Fibroblast of lung (primary cell): ENCODE measurements at regions not wholly inside any gene's neighbourhood (a gene's known extent, or its start where the extent isn't known, plus 50 kb on each side); places are given as distances from the start of the nearest gene placed in this dataset.

Experiments used
- EZH2 ChIP-seq: IDR thresholded peaks from 2 replicates; pipeline ENCODE4 v1.5.1; 2012; ENCODE audit warnings: low read length, control low read depth, mild to moderate bottlenecking; ENCODE audit errors: missing control alignments
- TF ChIP-seq, protein P1 (sequence below), 2 donors: IDR thresholded peaks in 1 of 2; conservative IDR thresholded peaks in 1 of 2; 1 replicate in 1 of 2; 2 replicates in 1 of 2; pipeline ENCODE4 v1.5.1; 2011 to 2012; ENCODE audit warnings: low read length in 2 of 2, control low read depth in 1 of 2, inconsistent platforms in 1 of 2, low read depth in 1 of 2, mild to moderate bottlenecking in 1 of 2

DNA sequence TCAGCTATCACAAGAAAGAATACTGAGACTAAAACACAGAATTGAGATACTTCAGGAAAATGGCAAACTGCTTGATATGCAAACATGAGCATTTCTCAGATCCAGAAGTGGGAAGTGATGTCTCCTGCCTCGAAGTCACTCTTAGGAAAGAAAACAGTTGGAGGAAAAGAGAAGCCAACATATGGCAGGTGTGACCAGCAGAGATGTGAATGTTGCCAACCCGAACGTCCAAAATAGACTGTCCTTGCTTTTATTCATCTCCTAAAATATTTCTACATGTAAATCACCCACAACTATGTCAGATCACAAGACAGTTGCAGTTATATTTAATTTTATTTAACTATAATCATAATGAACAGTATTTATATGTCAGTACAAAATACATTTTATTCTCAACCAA, 687.6 kb downstream of the GALC start:
- TF ChIP-seq, protein P1, sequence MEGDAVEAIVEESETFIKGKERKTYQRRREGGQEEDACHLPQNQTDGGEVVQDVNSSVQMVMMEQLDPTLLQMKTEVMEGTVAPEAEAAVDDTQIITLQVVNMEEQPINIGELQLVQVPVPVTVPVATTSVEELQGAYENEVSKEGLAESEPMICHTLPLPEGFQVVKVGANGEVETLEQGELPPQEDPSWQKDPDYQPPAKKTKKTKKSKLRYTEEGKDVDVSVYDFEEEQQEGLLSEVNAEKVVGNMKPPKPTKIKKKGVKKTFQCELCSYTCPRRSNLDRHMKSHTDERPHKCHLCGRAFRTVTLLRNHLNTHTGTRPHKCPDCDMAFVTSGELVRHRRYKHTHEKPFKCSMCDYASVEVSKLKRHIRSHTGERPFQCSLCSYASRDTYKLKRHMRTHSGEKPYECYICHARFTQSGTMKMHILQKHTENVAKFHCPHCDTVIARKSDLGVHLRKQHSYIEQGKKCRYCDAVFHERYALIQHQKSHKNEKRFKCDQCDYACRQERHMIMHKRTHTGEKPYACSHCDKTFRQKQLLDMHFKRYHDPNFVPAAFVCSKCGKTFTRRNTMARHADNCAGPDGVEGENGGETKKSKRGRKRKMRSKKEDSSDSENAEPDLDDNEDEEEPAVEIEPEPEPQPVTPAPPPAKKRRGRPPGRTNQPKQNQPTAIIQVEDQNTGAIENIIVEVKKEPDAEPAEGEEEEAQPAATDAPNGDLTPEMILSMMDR (conservative IDR thresholded peaks at IDR 0.05 in 1 of 2, IDR thresholded peaks at IDR 0.05 in 1 of 2; ENCODE audit: low read depth in 1 of 2, low read length in 2 of 2) = no peak
- TF ChIP-seq EZH2 = no peak
